ENCODE measurements at regions not wholly inside any gene's neighbourhood (a gene's known extent, or its start where the extent isn't known, plus 50 kb on each side); places are given as distances from the start of the nearest gene placed in this dataset.

DNA sequence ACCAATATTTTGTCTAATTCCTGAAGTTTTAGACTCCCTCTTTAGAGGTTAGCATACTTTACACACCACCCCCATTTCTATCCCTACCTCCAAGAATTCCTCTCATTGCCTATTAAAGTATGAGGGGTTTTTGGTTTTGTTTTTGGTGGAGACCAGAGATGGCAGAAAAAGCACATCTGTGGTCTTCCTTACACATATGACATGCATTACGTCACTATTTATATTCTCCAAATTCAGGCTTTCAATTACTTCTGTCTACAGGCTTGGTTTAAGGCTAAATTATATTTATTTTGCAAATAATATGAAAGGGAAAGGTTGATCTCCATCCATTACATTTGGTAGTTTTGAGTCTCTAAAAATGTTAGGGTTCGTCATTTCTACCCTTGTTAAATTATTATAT, 674.6 kb downstream of the LMO4 start:
- H3K36me3 Mint-ChIP-seq (ENCODE audit: low read depth): no peaks in the 10 kb centered on the region
- H3K27me3 Mint-ChIP-seq: no peaks in the 10 kb centered on the region
- no peak overlapping the region for H3K27ac Mint-ChIP-seq
- intact Hi-C loops (cut with micrococcal nuclease): no loop called here
- H3K4me3 Mint-ChIP-seq: no peak overlapping the region
- H3K4me1 Mint-ChIP-seq: no peaks in the 10 kb centered on the region
- H3K9me3 Mint-ChIP-seq: no peaks in the 10 kb centered on the region
- no peak for DNase-seq

DNA sequence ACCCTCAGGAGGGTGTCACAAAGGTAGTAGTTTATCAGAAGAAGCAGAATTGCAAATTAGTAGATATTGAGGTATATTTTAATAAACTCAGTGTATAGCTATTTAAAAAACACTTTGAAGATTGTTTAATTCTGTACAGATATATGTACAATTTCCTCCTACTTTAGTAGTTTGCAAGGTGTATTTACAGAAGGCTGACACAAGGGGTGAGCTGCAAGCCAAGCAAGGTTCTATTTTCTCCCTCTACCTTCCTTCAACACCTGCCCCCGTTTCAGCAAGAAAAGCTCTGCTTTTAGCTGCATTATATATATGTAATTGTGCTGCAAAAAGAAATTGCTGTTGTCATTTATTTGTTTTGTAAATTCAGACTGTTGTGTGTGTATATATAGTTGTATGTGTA, 674.2 kb upstream of the PKN2 start:
- Mint-ChIP-seq H3K36me3 (ENCODE audit: low read depth) (no peaks in the 10 kb centered on the region), H3K4me3 (no peak overlapping the region), H3K27ac (no peak overlapping the region), H3K9me3 (no peaks in the 10 kb centered on the region), H3K27me3 (no peaks in the 10 kb centered on the region), H3K4me1 (no peaks in the 10 kb centered on the region)
- intact Hi-C loops (cut with micrococcal nuclease): no loop called here
- no peak for DNase-seq

DNA sequence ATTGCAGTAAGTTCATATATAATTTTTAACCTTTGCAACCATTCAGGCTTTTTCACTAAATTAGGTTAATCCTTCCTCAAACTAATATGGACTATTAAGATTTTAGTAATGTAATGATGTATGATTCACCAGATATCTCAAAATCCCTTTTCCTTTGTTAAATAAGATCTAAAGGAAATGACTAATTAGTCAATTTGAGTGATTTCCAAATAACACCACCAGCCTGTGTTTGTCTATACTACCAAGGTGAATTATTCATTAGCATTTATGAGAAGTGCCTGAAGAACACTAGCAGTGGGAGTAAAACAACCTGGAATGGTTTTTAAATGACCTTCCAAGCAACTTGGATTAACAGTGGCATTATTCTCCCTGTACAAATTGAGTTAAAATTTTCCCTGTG, 670.6 kb upstream of the PKN2 start:
- no peak overlapping the region for H3K4me3 Mint-ChIP-seq
- H3K4me1 Mint-ChIP-seq: no peaks in the 10 kb centered on the region
- no peak for DNase-seq
- H3K9me3 Mint-ChIP-seq: no peaks in the 10 kb centered on the region
- intact Hi-C loops (cut with micrococcal nuclease): no loop called here
- no peaks in the 10 kb centered on the region for H3K36me3 Mint-ChIP-seq (ENCODE audit: low read depth)
- H3K27ac Mint-ChIP-seq: no peak overlapping the region
- no peaks in the 10 kb centered on the region for H3K27me3 Mint-ChIP-seq

DNA sequence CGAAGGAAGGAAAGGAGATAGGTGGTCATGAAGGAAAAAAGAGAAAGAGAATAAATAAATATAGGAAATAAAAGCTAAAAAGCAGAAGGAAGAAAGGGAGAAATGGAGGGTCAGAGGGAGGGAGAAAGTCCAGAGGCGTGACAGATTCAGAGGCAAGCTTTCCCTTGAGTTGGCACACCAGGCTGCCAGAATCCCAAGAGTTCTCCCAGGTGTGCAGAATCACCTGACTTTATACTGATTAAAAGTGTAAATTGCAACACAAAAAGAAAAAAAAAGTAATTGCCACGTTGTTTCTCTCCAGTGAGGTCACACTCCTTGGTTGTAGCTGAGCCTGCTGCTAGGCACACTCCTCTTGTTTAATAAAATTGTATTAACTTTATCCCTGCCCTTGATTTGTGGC, 669.9 kb upstream of the PKN2 start:
- no peaks in the 10 kb centered on the region for H3K27me3 Mint-ChIP-seq
- no peak overlapping the region for H3K27ac Mint-ChIP-seq
- DNase-seq: no peak
- no peak overlapping the region for H3K4me3 Mint-ChIP-seq
- H3K9me3 Mint-ChIP-seq: no peaks in the 10 kb centered on the region
- no peaks in the 10 kb centered on the region for H3K4me1 Mint-ChIP-seq
- H3K36me3 Mint-ChIP-seq (ENCODE audit: low read depth): no peaks in the 10 kb centered on the region
- intact Hi-C loops (cut with micrococcal nuclease): no loop called here

DNA sequence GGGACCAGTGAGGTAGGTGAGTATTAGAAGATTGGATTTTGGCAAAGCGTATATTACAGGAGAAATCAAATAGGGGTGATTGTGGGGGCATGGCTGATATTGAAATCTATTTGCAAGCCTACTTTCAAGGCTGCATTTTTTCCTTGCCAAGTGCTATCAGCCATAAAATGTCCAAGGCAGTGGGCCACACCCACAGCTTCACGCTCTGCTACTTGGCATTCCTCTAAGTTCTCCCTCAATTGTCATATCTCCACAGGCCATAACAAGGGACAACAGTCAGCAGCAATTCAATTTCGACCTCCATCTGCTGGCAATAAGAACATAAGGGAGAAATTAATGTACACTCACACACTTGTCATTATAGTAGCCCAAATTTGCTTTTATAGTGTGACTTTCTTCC, 667.1 kb upstream of the PKN2 start:
- Mint-ChIP-seq H3K27ac (no peak overlapping the region), H3K4me3 (no peak overlapping the region), H3K36me3 (ENCODE audit: low read depth) (no peaks in the 10 kb centered on the region), H3K9me3 (no peaks in the 10 kb centered on the region), H3K4me1 (no peaks in the 10 kb centered on the region), H3K27me3 (no peaks in the 10 kb centered on the region)
- no peak for DNase-seq
- intact Hi-C loops (cut with micrococcal nuclease): no loop called here

DNA sequence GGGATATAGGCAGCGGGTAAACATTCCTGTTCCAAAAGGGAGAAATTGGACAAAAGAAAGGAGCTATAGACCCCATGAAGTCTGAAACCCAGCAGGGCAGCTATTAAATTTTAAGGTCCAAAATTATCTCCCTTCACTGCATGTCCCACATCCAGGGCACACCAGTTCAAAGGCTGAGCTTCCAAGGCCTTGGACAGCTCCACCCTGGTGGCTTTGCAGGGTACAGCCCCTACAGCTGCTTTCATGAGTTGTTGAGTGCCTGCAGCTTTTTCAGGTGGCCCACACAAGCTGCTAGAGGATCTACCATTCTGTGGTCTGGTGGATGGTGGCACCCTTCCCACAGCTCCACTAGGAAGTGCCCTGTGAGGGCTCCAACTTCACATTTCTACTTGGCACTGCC, 662.5 kb upstream of the PKN2 start:
- no peak overlapping the region for H3K4me3 Mint-ChIP-seq

DNA sequence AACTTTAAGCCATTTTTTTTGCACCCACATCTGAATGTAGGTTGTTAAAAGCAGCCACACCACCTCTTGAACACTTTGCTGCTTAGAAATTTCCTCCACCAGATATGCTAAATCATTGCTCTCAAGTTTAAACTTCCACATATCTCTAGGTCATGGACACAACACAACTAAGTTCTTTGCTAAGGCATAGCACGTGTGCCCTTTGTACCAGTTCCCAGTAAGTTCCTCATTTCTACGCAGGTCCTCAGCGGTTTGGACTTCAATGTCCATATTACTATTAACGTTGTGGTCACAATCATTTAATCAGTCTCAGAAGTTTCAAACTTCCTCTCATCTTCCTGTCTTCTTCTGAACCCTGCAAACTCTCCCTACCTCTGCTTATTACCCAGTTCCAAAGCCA, 661.6 kb upstream of the PKN2 start:
- H3K27me3 Mint-ChIP-seq: no peaks in the 10 kb centered on the region
- H3K9me3 Mint-ChIP-seq: peaks cover 6% of the 10 kb centered on the region
- no peak for DNase-seq
- intact Hi-C loops (cut with micrococcal nuclease): no loop called here
- H3K36me3 Mint-ChIP-seq (ENCODE audit: low read depth): no peaks in the 10 kb centered on the region
- no peaks in the 10 kb centered on the region for H3K4me1 Mint-ChIP-seq
- H3K4me3 Mint-ChIP-seq: no peak overlapping the region
- no peak overlapping the region for H3K27ac Mint-ChIP-seq

More for the DNA sequence above, 662.5 kb upstream of the PKN2 start:
- H3K9me3 Mint-ChIP-seq: peaks cover 6% of the 10 kb centered on the region
- intact Hi-C loops (cut with micrococcal nuclease): no loop called here
- H3K36me3 Mint-ChIP-seq (ENCODE audit: low read depth): no peaks in the 10 kb centered on the region
- no peak for DNase-seq
- no peaks in the 10 kb centered on the region for H3K27me3 Mint-ChIP-seq
- H3K27ac Mint-ChIP-seq: no peak overlapping the region
- no peaks in the 10 kb centered on the region for H3K4me1 Mint-ChIP-seq

DNA sequence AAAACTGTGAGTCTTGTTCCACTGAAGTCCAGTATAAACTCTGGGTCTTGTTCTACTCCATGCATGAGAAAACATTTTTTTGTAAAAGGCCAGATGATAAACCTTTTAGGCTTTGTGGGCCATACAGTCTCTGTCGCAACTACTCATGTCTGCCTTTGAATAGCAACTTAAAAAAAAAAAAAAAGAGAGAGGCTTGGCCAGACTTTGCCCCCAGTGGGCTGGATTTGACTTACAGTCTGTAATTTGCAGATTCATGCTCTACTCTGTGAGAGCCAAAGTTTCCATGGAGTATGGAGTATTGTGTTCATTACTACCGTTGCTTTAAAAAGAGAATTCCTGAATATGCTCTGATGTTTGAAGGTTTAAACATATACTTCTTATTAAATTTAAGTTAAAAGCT, 654.9 kb upstream of the PKN2 start:
- H3K9me3 Mint-ChIP-seq: peaks cover 4% of the 10 kb centered on the region

DNA sequence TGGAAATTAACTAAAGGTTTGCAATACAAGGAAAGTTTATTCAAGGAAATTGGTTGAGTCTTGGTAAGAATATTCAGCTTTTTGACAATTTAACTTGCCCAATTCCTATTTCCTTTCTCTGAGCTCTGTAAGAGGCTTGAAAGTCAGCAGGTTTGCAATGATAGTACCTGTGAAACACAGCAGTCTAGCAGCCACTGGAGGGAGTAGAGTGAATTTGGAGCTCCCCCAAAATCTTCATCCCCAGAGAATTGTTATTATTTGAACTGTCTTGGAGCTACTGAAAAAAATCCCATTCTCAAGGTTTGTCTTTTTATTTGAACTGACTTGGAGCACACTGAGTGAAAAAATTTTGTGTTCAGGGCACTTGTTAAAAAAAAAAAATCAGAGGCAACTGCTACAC, 654.2 kb upstream of the PKN2 start:
- Mint-ChIP-seq H3K36me3 (ENCODE audit: low read depth) (no peaks in the 10 kb centered on the region), H3K4me3 (no peak overlapping the region), H3K9me3 (no peaks in the 10 kb centered on the region), H3K4me1 (no peaks in the 10 kb centered on the region), H3K27me3 (no peaks in the 10 kb centered on the region), H3K27ac (no peak overlapping the region)
- DNase-seq: no peak
- intact Hi-C loops (cut with micrococcal nuclease): no loop called here

More for the DNA sequence above, 654.9 kb upstream of the PKN2 start:
- H3K36me3 Mint-ChIP-seq (ENCODE audit: low read depth): no peaks in the 10 kb centered on the region
- no peak overlapping the region for H3K27ac Mint-ChIP-seq
- H3K4me3 Mint-ChIP-seq: no peak overlapping the region
- DNase-seq: no peak
- intact Hi-C loops (cut with micrococcal nuclease): no loop called here
- H3K4me1 Mint-ChIP-seq: no peaks in the 10 kb centered on the region
- no peaks in the 10 kb centered on the region for H3K27me3 Mint-ChIP-seq

DNA sequence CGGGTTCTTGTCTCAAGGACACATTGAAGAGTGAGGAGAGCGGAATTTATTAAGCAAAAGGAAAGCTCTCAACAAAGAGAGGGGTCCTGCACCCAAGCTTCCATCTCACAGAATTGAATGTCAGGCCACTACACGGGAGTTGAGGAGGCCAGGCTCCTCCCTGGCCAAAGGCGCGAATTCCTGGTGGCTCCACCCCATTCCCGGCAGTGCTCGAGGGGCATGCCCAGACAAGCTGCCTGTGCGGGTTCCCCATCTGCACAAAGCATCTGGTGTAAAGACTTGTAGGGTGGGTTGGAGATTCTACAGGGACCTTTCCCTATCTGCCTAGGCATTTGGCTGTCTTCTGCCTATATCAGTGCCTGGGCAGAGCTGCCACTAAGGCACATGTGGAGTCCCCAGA, 648.5 kb upstream of the PKN2 start:
- intact Hi-C loops (cut with micrococcal nuclease): no loop called here
- DNase-seq: no peak
- H3K9me3 Mint-ChIP-seq: no peaks in the 10 kb centered on the region
- H3K4me1 Mint-ChIP-seq: no peaks in the 10 kb centered on the region
- H3K36me3 Mint-ChIP-seq (ENCODE audit: low read depth): no peaks in the 10 kb centered on the region
- no peak overlapping the region for H3K4me3 Mint-ChIP-seq
- H3K27ac Mint-ChIP-seq: no peak overlapping the region
- no peaks in the 10 kb centered on the region for H3K27me3 Mint-ChIP-seq

DNA sequence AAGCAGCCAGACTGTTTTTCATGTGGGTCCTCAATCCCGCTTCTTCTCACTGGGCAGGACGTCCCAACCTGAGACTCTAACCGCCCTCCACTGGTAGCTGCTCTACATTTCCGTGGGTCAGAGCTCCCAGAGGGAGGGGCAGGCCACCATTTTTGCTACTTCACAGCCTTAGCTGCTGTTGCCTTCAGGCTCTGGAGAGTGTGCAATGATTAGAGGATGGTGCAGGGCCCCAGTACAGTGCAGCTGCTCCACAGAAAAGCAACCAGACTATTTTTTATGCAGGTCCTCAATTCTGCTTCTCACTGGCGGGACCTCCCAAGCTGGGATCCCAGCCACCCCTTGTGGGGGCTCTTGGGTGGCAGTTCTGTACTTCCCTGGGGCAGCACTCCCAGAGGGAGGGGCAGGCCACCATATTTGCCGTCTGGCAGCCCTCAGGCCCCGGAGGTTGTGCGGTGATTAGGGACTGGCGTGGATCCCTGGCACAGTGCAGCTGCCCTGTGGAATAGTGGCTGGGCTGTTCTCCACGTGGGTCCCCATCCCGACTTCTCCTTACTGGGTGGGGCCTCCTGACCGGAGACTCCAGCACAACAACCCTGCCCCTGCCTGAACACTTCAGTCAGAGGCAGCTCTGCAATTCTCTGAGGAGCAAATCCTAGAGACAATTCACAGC, 647.6 kb upstream of the PKN2 start:
- Mint-ChIP-seq H3K9me3 (no peaks in the 10 kb centered on the region), H3K4me3 (no peak overlapping the region), H3K4me1 (no peaks in the 10 kb centered on the region), H3K27me3 (no peaks in the 10 kb centered on the region), H3K36me3 (ENCODE audit: low read depth) (no peaks in the 10 kb centered on the region), H3K27ac (no peak overlapping the region)
- intact Hi-C loops (cut with micrococcal nuclease): no loop called here
- no peak for DNase-seq

DNA sequence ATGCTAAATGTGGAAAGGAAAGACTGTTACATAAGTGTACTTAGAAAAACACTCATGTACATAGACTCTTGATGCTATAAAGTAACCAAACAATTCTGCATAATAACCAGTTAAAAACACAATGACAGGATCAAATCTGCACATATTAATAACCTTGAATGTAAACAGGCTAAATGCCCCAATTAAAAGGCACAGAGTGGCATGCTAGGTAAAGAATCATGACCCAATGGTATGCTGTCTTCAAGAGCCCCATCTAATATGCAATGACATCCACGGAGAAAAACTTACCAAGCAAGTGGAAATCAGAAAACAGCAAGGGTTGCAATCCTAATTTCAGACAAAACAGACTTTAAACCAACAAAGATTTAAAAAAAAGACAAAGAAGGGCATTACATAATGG, 644.8 kb upstream of the PKN2 start:
- no peak for DNase-seq
- intact Hi-C loops (cut with micrococcal nuclease): no loop called here
- H3K27ac Mint-ChIP-seq: no peak overlapping the region
- peaks cover 1% of the 10 kb centered on the region for H3K27me3 Mint-ChIP-seq
- H3K4me3 Mint-ChIP-seq: no peak overlapping the region
- H3K4me1 Mint-ChIP-seq: no peaks in the 10 kb centered on the region
- H3K9me3 Mint-ChIP-seq: no peaks in the 10 kb centered on the region
- H3K36me3 Mint-ChIP-seq (ENCODE audit: low read depth): no peaks in the 10 kb centered on the region

DNA sequence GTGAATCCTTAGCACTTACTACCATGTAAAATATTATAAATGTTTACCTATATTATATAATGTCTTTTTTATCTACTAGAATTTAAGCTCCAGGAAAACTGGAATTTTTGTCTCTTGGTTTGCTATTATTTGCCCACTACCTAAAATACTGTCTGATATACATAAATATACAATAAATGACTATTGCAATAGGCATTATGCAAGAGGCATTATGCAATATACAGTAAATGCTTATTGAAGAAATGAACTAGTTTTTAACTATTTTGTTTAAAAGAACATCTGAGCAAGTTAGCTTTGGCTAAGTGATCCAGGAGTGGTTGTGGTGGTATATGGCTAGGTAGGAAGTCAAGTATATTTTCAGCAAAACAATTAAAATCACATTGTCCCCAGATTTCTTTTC, 640.2 kb upstream of the PKN2 start:
- no peak for DNase-seq
- H3K27me3 Mint-ChIP-seq: peaks cover 1% of the 10 kb centered on the region
- H3K27ac Mint-ChIP-seq: no peak overlapping the region
- no peaks in the 10 kb centered on the region for H3K36me3 Mint-ChIP-seq (ENCODE audit: low read depth)
- H3K9me3 Mint-ChIP-seq: no peaks in the 10 kb centered on the region
- intact Hi-C loops (cut with micrococcal nuclease): no loop called here
- no peaks in the 10 kb centered on the region for H3K4me1 Mint-ChIP-seq
- no peak overlapping the region for H3K4me3 Mint-ChIP-seq

DNA sequence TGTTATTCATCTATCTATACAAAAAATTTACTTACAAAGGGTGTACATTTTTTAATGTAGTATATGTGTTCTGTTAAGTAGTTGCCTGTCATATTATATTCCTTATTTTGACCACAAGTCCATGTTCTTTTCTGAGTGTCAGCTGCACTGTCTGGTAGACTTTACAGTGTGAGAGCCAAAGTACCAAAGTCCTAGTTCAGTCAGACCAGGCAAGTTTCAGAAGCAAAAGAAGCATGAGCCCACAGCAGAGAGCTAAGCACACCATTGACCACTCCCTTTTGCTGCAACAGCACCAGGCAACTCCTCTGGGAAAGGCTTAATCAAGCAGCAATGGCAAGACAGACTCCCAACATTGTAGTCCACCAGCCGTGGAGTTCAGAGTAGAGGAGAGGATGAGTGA, 631.9 kb upstream of the PKN2 start:
- Mint-ChIP-seq H3K27ac (no peak overlapping the region), H3K4me1 (no peaks in the 10 kb centered on the region), H3K9me3 (no peaks in the 10 kb centered on the region), H3K4me3 (no peak overlapping the region), H3K36me3 (ENCODE audit: low read depth) (no peaks in the 10 kb centered on the region), H3K27me3 (peaks cover 2% of the 10 kb centered on the region)
- DNase-seq: no peak
- intact Hi-C loops (cut with micrococcal nuclease): no loop called here

DNA sequence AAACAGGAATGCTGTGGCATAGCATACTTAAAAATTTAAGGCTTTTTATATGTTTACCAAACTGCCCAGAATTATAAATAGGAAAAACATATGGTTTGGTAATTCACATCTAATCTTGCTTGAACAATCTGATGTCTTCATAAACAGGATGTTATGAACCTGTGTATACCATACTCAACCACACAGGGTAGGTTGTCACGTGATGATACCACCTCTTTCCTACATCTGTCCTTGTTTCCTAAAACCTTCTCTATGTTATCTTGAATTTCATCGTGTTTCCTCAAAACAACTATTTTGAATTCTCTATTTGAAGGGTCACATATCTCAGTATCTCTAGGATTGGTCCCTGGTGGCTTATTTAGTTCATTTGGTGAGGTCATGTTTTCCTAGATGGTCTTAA, 631.0 kb upstream of the PKN2 start:
- DNase-seq: no peak
- Mint-ChIP-seq H3K27ac (no peak overlapping the region), H3K9me3 (no peaks in the 10 kb centered on the region), H3K4me1 (no peaks in the 10 kb centered on the region), H3K36me3 (ENCODE audit: low read depth) (no peaks in the 10 kb centered on the region), H3K27me3 (peaks cover 2% of the 10 kb centered on the region), H3K4me3 (no peak overlapping the region)
- intact Hi-C loops (cut with micrococcal nuclease): no loop called here
